HG02623 (cell line): ENCODE measurements at regions not wholly inside any gene's neighbourhood (a gene's known extent, or its start where the extent isn't known, plus 50 kb on each side); places are given as distances from the start of the nearest gene placed in this dataset.
A peak's percentile ranks its signal among the peaks of the same experiment; 100 is the strongest.

Experiments used
- ATAC-seq: cut with Tn5 transposase; IDR thresholded peaks from one replicate; pipeline ENCODE4 v1.9.1; 2021; ENCODE audit warnings: moderate library complexity; ENCODE audit not compliant: unreplicated experiment

DNA sequence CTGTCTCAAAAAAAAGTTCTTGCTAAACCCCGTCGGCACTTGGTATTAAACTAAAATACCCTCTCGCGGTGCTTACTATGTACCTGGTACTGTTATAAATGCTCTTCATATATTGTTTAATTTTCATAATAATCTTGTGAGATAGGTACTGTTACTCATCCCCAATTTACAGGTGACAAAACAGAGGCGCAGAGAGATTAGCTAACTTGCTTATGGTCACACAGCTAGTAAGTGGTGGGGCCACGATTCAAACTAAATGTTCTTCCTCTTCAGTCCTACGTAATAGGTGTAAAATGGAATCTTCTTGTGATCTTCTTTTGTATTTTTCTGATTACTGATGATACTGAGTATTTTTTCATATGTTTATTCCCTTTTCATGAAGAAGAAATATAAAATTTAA, 51.3 kb downstream of the TET3 start:
- no peak for ATAC-seq

DNA sequence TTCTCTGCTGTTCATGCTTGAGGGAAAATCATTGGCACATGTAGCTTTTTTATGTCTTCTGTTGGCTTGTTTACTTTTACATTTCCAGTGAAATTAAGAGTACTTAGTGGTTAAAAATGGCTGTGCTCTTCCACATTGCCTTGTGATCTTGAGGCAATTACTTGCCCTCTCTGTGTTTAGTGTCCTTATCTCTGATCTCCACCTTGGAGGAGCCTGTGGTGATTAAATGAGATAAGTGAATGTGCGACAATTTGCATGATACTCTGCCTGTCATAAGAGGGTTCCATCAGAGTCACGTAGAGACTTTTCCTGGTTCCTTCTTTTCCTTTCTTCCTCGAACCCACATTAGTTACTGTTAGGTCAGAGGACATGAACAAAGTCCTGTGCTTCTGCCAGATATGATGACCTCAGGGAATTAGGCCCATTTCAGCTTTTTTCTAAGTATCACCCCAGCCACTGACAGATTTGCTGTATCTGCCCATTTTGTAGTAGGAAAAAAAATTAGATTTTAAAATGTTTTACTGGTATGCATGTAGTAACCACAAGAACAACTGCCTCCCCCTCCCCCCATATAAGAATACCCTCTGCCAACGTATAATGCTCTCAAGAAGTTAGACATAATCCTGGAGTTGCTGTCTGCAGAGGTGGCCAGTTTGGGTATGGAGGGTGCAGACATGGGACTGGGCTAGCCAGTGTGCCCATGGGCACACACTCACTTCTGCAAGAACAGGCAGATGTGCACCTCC, 51.9 kb downstream of the TET3 start:
- no peak for ATAC-seq

DNA sequence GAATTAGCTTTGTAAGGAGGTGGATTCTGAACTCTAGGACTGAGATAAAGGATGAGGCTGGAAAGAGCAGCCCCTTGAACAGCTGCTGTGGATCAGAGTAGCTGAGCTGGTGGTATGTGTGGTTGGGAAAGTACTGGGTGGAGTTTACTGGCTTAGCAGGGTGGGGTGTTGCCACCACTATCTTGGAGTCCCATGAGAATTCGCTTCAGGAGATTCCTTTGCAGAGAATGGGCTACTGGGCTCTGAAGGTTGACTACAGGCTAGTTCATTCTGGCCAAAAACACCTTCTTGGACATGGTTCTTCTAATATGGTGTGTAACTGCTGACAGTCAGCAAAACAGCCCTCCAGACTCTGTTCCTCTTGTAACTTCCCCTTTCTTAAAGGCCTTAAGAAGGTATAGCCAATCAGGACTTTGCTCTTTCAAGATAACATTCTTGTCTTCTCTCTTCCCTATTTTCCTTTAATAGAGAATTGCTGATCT, 52.7 kb downstream of the TET3 start:
- ATAC-seq, result peak; percentile 50

DNA sequence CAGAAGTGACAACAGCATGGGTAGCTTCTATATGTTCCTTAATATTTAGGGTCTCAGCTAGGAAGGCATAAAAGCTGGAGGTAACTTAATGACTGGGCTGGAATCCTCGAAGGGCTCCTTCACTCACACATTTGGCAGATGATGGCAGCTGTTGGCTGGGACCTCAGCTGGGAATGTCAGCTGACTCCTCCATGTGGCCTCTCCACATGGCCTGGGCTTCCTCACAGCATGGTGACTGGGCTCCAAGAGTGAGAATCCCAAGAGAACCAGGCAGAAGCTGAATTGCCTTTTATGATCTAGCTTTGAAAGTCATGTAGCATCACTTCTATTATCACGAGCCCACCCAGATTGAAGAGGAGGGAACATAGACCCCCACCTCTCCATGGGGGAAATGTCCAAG, 54.9 kb downstream of the TET3 start:
- ATAC-seq, result no peak

DNA sequence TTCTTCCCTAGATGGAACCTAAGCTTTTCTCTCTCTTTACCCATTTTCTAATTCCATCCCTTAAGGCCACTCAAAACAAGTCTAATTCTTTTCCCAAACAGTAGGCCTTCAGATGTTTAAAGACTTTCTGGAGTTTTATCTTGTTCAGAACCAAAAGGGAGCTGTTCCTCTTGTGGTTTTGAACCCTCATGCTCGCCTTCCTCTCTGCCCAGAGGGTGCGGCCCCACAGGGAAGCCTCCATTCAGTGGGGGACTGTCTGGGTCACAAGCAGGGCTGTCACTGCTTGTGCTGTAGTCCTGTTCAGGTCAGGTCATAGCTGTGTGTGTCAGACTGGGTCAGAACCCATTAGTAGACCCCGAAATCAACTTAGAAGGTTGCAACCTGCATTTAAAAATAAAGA, 56.5 kb downstream of the TET3 start:
- ATAC-seq, result no peak

DNA sequence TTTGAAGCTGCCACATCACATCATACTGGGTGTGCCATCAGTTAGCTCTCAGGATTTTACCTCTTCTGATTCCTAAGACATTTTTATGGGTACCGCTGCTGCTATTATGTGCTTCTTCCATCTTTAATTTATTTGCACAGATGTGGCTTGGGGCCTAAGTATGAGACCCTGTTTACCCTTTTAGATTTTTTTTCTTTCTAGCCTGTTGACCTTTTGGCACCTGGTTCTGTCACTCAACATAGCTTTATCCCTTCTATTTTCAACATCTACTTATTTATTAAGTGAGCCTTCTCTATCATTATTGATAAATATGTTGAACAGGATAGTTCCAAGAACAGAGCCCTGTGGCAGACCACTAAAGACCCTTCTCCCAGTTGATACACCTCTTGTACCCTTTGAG, 57.0 kb downstream of the TET3 start:
- ATAC-seq, result no peak

DNA sequence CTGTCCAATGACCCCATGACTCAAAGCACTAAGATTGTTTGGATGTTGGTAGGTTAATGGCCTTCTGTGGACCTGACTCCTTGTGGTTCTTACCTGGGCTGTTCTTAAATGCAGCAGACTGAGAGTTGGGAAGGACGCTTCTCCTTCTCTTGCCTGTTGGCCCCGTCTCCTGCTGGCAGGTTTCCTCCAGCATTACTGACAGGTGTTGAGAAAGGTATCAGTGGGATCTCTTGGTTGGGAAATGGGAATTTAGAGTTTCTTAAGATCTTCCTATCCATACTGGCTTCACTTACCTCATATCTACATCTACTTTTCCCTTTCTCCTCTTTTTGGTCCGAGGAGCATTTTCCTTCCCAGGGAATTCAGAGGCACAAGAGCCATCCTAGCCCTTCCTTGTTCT, 57.9 kb downstream of the TET3 start:
- ATAC-seq, result no peak

DNA sequence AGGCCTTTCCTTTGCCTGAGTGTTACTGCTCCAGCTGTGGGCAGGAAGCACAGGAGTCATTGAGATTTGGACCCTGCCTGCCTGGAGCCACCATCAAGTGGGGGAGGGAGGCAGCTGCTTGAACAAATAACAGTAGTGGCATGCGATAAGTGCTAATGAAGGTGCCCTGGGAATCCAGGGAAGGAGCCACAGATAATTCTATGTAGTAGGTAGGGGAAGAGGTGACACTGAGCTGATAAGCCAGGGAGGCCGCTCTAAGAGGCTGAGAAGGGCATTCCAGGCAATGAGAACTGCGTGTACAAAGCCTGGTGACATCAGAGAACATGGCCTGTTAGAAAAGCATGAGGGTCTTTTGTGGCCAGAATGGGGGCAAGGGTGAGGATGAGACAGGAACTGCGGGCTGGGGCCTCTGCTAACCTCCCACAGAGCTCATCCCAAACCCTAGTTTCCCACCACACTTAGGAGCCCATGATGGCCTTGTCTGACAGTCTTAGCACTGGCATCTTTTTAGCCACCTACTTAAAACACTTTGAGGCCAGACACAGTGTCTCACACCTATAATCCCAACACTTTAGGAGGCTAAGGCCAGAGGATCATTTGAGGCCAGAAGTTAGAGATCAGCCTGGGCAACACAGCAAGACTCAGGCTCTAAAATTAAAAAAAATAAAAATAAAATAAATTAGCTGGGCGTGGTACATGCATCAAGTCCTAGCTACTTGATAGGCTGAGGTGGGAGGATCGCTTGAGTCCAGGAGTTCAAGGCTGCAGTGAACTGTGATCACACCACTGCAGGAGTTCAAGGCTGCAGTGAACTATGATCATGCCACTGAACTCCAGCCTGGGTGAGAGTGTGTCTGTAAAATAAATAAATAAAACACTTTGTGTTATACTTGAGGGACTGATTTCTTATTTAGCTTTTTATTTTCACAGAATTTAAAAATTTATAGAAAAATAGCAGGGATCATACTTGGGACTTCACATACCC, 58.9 kb downstream of the TET3 start:
- no peak for ATAC-seq

DNA sequence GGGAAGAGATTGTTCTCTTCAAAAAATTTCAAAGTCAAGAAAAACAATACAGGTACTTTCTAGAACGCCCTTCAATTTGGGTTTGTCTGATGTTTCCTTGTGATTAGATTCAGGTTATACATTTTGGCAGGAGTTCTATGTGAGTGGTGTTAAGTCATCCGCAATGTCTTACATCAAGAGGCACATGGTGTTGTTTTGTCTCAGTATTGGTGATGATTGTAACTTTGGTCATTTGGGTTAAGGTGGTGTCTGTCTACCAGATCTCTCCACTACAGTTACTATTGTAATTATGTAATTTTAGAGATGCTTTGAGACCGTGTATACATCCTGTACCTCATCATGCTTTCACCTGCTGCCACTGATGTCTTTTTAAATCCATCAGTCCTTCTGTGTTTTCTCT, 60.3 kb downstream of the TET3 start:
- ATAC-seq, result no peak

DNA sequence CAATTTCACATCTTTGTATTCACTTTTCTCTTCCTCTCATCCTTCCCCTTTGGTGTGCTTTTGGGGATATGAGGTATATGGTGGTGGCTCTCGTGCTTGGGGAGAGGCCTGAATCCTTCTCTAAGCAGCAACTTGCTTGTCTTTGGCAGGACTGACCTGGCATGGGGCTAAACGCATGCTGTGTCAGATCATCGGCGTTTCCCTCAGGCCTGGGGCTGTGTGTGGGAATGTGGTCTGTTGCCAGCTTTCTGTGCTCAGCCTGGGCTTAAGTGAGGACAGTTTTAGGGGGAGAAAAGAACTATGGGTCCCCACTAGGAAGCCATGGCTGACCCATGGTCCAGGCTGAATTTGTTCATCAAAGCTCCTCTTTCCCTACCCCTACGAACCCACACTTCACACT, 60.7 kb downstream of the TET3 start:
- ATAC-seq, result no peak

DNA sequence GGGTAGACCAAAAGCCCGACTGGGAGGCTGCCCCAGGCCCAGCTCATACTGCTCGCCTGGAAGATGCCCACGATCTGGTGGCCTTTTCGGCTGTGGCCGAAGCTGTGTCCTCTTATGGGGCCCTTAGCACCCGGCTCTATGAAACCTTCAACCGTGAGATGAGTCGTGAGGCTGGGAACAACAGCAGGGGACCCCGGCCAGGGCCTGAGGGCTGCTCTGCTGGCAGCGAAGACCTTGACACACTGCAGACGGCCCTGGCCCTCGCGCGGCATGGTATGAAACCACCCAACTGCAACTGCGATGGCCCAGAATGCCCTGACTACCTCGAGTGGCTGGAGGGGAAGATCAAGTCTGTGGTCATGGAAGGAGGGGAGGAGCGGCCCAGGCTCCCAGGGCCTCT, 61.7 kb downstream of the TET3 start:
- no peak for ATAC-seq

DNA sequence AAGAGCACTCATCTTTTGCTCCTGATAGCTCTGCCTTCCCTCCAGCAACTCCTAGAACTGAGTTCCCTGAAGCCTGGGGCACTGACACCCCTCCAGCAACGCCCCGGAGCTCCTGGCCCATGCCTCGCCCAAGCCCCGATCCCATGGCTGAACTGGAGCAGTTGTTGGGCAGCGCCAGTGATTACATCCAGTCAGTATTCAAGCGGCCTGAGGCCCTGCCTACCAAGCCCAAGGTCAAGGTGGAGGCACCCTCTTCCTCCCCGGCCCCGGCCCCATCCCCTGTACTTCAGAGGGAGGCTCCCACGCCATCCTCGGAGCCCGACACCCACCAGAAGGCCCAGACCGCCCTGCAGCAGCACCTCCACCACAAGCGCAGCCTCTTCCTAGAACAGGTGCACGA, 62.4 kb downstream of the TET3 start:
- no peak for ATAC-seq

DNA sequence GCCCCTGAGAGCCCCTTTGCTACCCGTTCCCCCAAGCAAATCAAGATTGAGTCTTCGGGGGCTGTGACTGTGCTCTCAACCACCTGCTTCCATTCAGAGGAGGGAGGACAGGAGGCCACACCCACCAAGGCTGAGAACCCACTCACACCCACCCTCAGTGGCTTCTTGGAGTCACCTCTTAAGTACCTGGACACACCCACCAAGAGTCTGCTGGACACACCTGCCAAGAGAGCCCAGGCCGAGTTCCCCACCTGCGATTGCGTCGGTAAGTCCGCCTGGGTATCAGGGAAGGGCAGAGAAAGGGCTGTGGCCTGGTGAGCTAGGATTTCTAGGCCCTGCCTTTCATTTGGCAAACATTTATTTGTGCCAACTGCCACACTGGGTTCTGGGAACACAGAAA, 63.4 kb downstream of the TET3 start:
- ATAC-seq, result no peak

DNA sequence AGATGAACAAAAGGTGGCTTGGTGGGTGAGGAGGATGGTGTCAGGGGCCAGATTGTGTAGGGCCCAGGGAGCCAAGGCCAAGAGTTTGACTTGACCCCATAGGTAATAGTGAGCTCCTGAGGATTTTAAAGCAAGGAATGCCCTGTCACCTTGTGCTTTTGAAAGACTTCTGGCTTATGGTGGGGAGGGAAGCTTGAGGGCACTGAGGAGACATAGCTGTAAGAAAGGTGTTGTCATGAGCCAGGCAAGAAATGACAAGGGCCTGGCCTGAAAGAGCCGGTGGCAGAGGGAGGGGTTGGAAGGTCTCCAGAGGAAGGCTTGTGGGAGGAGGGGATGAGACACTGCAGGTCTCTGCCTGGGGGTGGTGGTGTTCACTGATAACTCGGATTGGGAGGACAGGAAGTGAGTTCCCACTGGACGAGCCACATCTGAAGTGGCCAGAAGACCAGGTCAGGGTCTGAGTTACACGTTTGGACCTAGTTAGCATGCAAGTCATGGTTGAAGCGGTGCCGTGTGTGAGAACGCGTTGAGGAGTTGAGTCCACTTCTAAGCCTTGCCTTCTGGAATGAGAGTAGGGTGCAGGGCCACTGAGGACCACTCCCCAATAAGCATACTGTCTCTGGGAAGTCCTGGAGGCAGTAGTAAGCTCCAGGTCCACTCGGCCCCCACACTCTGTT, 64.3 kb downstream of the TET3 start:
- ATAC-seq, result no peak

DNA sequence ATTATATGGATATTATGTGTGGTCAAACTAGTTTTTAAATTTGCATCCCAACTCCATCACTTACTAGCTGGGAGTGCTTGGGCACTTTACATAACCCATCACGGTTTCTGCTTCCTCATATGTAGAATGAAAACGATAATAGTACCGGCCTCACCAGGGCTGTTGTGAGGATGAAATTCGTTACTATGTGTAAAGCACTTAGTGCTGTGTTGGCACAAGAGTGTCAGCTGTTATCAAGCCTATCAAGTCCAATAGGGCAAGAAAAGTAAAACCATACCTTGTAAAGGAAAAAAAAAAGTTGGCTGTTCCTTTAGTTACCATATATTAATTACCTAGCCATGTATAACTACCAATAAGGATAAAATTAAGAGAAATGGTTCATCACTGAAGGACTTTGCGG, 65.4 kb downstream of the TET3 start:
- no peak for ATAC-seq

DNA sequence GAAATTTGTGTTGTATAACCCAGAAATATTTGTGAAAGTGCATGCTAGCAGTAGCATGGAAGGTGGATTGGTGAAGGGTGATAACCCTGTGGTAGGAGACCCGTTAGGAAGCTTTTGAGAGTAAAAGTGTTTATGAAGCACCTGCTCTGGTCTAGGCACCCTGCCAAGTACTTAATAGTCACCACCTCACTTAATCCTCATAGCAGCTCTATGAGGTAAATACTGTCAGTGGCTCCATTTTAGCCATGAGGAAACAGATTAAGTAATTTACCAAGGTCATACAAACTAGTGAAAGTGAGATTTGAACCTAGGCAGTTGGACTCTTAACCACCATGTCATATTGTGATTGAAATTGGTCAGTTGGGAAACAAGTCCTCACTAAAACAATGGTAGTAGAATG, 66.8 kb downstream of the TET3 start:
- ATAC-seq, result no peak

DNA sequence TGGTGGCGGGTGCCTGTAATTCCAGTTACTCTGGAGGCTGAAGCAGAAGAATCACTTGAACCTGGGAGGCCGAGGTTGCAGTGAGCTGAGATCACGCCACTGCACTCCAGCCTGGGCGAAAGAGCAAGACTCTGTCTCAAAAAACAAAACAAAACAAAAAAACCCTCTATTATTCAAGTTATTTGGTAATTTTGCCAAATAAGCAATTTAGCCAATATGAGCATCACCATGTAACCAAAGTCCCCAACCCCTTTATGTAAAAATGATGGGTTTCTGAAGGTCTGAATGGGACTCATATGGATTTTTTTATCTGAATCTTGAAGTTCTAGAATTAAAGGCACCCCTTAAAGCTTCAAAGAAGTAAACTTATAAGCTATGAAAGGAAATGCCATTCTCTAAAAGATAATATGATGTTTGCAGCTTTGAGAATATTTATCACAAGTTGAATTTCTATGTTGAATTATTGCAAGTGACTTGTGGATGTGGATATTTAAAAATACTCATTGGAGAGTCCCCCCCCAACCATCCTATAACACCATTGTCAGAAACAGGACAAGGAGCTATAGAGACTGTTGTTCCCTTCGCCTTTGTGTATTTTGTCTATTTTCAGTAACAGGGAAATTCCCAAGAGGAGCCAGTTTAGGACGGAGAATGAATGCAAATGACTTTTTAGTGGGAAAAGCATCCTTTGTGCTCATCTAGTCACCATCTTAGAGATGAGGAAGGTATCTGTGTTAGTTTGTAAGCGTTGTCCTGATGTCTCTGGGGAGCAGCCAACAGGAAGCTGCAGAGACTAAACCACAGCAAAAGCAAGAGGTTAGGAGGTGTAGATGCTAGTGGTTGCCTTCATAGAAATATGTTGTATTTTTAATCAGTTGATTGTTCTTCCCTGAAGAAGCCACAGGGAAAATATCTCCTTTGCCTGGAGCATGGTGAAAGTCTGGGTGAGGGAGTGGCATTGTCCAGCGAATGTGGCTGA, 68.3 kb downstream of the TET3 start:
- no peak for ATAC-seq

DNA sequence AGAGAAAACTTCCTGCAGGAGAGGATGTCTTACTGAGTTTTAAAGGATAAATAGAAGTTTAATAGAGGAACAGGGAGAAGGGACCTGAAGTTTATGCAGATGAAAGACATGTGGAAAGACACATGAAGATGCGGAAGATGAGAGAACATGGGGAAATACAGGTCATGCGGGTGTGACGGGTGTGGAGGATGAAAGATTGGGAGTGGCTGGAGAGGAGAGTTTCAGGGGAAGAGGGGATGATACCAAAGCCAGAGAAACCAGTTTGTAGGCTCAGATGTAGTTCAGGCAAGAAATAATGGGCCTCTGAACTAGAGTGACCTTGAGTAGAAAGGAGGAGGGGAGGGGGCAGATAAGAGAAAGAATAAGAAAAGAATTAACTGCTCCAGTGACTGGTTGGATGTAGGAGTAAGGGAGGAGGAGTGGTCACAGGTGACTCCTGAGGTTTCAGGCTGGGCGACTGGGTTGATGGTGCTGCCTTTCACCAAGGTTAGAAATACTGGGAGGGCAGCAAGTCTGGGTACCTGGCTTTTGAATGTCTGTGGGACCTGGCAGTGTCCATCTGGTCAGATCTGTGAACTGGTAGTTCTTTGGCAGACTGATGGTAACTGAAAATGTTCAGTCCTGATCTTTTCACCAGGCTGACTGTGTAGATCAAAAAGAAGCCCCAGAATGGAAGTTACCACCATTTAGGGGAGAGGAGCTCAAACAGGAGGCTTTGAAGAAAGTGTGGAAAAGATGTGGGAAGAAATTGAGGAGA, 69.4 kb downstream of the TET3 start:
- ATAC-seq, result no peak

DNA sequence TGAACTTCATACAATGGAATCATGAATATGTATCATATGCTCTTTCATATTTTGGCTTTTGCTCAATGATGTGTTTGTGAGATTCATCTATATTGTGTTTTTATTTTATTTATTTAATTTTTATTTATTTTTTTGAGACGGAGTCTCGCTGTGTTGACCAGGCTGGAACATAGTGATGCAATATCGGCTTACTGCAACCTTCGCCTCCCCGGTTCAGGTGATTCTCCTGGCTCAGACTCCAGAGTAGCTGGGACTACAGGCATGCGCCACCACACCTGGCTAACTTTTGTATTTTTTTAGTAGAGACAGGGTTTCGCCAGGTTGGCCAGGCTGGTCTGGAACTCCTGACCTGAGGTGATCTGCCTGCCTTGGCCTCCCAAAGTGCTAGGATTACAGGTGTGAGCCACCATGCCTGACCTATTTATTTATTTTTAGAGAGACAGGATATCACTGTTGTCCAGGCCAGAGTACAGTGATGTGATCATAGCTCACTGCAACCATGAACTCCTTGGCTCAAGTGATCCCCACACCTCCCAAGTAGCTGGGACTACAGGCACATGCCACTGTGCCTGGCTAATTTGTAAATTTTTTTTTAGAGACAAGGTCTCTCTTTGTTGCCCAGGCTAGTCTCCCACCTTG, 74.5 kb downstream of the TET3 start:
- no peak for ATAC-seq
